ENCODE measurements at regions not wholly inside any gene's neighbourhood (a gene's known extent, or its start where the extent isn't known, plus 50 kb on each side); places are given as distances from the start of the nearest gene placed in this dataset.

GRCh38 chr17:72468841-72469240 lies 348.0 kb downstream of the SOX9 start:
- no peak for TF ChIP-seq ZC3H10 (CRISPR knock-in tag; IDR thresholded peaks at IDR 0.05)
- no peak for TF ChIP-seq CREB5 (CRISPR knock-in tag; IDR thresholded peaks at IDR 0.05; ENCODE audit: low read depth)
- no peak for TF ChIP-seq PPARA (CRISPR knock-in tag; IDR thresholded peaks at IDR 0.05; ENCODE audit: borderline replicate concordance)
- no peak for TF ChIP-seq GLIS3 (CRISPR knock-in tag; IDR thresholded peaks at IDR 0.05)
- no peak for TF ChIP-seq OSR1 (CRISPR knock-in tag; IDR thresholded peaks at IDR 0.05)
- TF ChIP-seq ZFP30 (CRISPR knock-in tag; IDR thresholded peaks at IDR 0.05): no peak
- no peak for TF ChIP-seq CSDC2 (CRISPR knock-in tag; IDR thresholded peaks at IDR 0.05)
- no peak for TF ChIP-seq TSHZ2 (CRISPR knock-in tag; IDR thresholded peaks at IDR 0.05)
- no peak for TF ChIP-seq ISL1 (CRISPR knock-in tag; IDR thresholded peaks at IDR 0.05)
- TF ChIP-seq SNAI2 (CRISPR knock-in tag; IDR thresholded peaks at IDR 0.05): no peak
- TF ChIP-seq ESRRG (CRISPR knock-in tag; IDR thresholded peaks at IDR 0.05): no peak
- no peak for TF ChIP-seq ZNF8 (CRISPR knock-in tag; IDR thresholded peaks at IDR 0.05)
- no peak for TF ChIP-seq ZFP3 (CRISPR knock-in tag; IDR thresholded peaks at IDR 0.05)
- no peak for TF ChIP-seq ZNF565 (CRISPR knock-in tag; conservative IDR thresholded peaks at IDR 0.05; ENCODE audit: low read depth)
- no peak for TF ChIP-seq TCF4 (CRISPR knock-in tag; IDR thresholded peaks at IDR 0.05; ENCODE audit: borderline replicate concordance)
- no peak for TF ChIP-seq POU6F1 (CRISPR knock-in tag; IDR thresholded peaks at IDR 0.05; ENCODE audit: borderline replicate concordance, low read depth)
- ATAC-seq: no peak

- ATAC-seq: no peak
- TF ChIP-seq CSDC2 (CRISPR knock-in tag; IDR thresholded peaks at IDR 0.05): no peak
- no peak for TF ChIP-seq ISL1 (CRISPR knock-in tag; IDR thresholded peaks at IDR 0.05)
These were observed 349.4 kb downstream of the SOX9 start for GRCh38 chr17:72470121-72470705.

GRCh38 chr17:72470734-72471133 lies 349.9 kb downstream of the SOX9 start:
- no peak for ATAC-seq
- no peak for TF ChIP-seq SNAI2 (CRISPR knock-in tag; IDR thresholded peaks at IDR 0.05)

GRCh38 chr17:72471296-72471695 lies 350.5 kb downstream of the SOX9 start:
- ATAC-seq: no peak
- no peak for TF ChIP-seq ZNF70 (CRISPR knock-in tag; IDR thresholded peaks at IDR 0.05)
- no peak for TF ChIP-seq CREB5 (CRISPR knock-in tag; IDR thresholded peaks at IDR 0.05; ENCODE audit: low read depth)
- TF ChIP-seq ESRRG (CRISPR knock-in tag; IDR thresholded peaks at IDR 0.05): no peak
- TF ChIP-seq GLIS3 (CRISPR knock-in tag; IDR thresholded peaks at IDR 0.05): no peak
- TF ChIP-seq PATZ1 (CRISPR knock-in tag; IDR thresholded peaks at IDR 0.05; ENCODE audit: borderline replicate concordance): no peak
- TF ChIP-seq ZNF8 (CRISPR knock-in tag; IDR thresholded peaks at IDR 0.05): no peak
- TF ChIP-seq TSHZ2 (CRISPR knock-in tag; IDR thresholded peaks at IDR 0.05): no peak
- TF ChIP-seq PPARA (CRISPR knock-in tag; IDR thresholded peaks at IDR 0.05; ENCODE audit: borderline replicate concordance): no peak
- TF ChIP-seq CSRNP3 (CRISPR knock-in tag; IDR thresholded peaks at IDR 0.05): no peak
- no peak for TF ChIP-seq POU6F1 (CRISPR knock-in tag; IDR thresholded peaks at IDR 0.05; ENCODE audit: borderline replicate concordance, low read depth)
- no peak for TF ChIP-seq OSR1 (CRISPR knock-in tag; IDR thresholded peaks at IDR 0.05)
- no peak for TF ChIP-seq RARB (CRISPR knock-in tag; IDR thresholded peaks at IDR 0.05)
- TF ChIP-seq ZFP30 (CRISPR knock-in tag; IDR thresholded peaks at IDR 0.05): no peak
- no peak for TF ChIP-seq ISL1 (CRISPR knock-in tag; IDR thresholded peaks at IDR 0.05)
